22Rv1 (cell line): ENCODE measurements at regions not wholly inside any gene's neighbourhood (a gene's known extent, or its start where the extent isn't known, plus 50 kb on each side); places are given as distances from the start of the nearest gene placed in this dataset.

Experiments
- H3K27ac ChIP-seq: fragments of 450-650 bp; 2 replicates; pipeline ENCODE4 v1.5.1; 2017
- CTCF ChIP-seq: fragments of 450-650 bp; IDR thresholded peaks from 2 replicates; pipeline ENCODE4 v1.5.1; 2017; ENCODE audit warnings: mild to moderate bottlenecking
- ZFX ChIP-seq: fragments of 450-650 bp; IDR thresholded peaks from 2 replicates; pipeline ENCODE4 v1.6.1; 2017; ENCODE audit warnings: antibody characterized with exemption, borderline replicate concordance

- TF ChIP-seq CTCF = no peak
- TF ChIP-seq ZFX = no peak
- H3K27ac ChIP-seq = no peak within 1 kb of the TSS
These were observed 267.2 kb downstream of the MFSD1 start, which contains the start of gene IQCJ for GRCh38 chr3:159069091-159069490. TSS of gene IQCJ (plus strand) at chr3:159069319.

- TF ChIP-seq ZFX = no peak
- no peak for TF ChIP-seq CTCF
- no peak overlapping the region for H3K27ac ChIP-seq
These were observed 268.1 kb downstream of the MFSD1 start for GRCh38 chr3:159069866-159070425.

GRCh38 chr3:159074756-159075701 is 273.2 kb downstream of the MFSD1 start:
- TF ChIP-seq CTCF (no peak), ZFX (no peak)

GRCh38 chr3:159077860-159078259 is 276.0 kb downstream of the MFSD1 start:
- no peak overlapping the region for H3K27ac ChIP-seq
- TF ChIP-seq CTCF (no peak), ZFX (no peak)

More at GRCh38 chr3:159074756-159075701, 273.2 kb downstream of the MFSD1 start:
- no peak overlapping the region for H3K27ac ChIP-seq

- H3K27ac ChIP-seq = no peak overlapping the region
- TF ChIP-seq ZFX (no peak), CTCF (no peak)
These were observed 278.4 kb downstream of the MFSD1 start for GRCh38 chr3:159080256-159080655.

GRCh38 chr3:159080821-159081220 is 279.0 kb downstream of the MFSD1 start:
- no peak overlapping the region for H3K27ac ChIP-seq
- TF ChIP-seq ZFX (no peak), CTCF (no peak)

GRCh38 chr3:159082519-159082918 is 280.7 kb downstream of the MFSD1 start:
- no peak overlapping the region for H3K27ac ChIP-seq
- TF ChIP-seq ZFX (no peak), CTCF (no peak)
